ENCODE measurements at regions not wholly inside any gene's neighbourhood (a gene's known extent, or its start where the extent isn't known, plus 50 kb on each side); places are given as distances from the start of the nearest gene placed in this dataset.

DNA sequence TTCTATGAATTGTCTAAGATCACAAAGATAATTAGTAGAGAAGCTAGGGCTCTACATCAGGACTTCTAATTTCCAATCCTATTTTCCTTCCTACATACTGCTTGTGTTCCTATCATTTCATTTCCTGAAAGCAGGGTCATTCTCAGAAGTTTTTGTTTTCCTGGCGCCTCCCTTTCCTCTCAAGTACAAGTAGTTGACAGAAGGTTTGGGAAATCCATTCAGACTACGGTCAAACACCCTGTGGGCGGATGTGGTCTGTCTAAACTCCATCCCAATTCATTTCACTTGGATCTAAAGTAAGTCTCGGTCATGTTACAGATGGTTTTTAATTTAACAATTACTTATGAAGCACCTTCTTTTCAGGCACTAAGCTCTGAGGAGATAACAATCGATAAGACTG, 221.4 kb downstream of the MTERF1 start:
- ChIA-PET POLR2A (no interaction called here), CTCF (no interaction called here)
- intact Hi-C loops (cut with micrococcal nuclease; ENCODE audit: unreplicated experiment) (no loop called here), in situ Hi-C loops (cut with HindIII; ENCODE audit: low pct_unique_long_range_greater_than_20kb, low sequenced_read_pairs) (no loop called here)
- Histone ChIP-seq H3K9me3 (ENCODE audit: control insufficient read depth, insufficient read depth, low read depth, low read length) (no peaks in the 10 kb centered on the region), H3K4me1 (ENCODE audit: control insufficient read depth, insufficient read depth, low read length) (no peaks in the 10 kb centered on the region), H3K27me3 (ENCODE audit: control insufficient read depth, insufficient read depth, low read length) (no peaks in the 10 kb centered on the region), H3K36me3 (ENCODE audit: control insufficient read depth, insufficient read depth, low read length) (no peaks in the 10 kb centered on the region), H3K4me3 (ENCODE audit: low read depth in 2 of 2, low read length in 2 of 2) (no peak overlapping the region), H3K27ac (ENCODE audit: low read length) (no peak overlapping the region)
- BruUV-seq (replicated peaks) = no TSS peak
- TF ChIP-seq TCF7L2 (IDR thresholded peaks at IDR 0.05; ENCODE audit: low read depth, low read length) (no peak), SIN3A (IDR thresholded peaks at IDR 0.05; ENCODE audit: borderline replicate concordance, insufficient read depth, low read depth, low read length) (no peak)
- TF ChIP-seq, protein P1, sequence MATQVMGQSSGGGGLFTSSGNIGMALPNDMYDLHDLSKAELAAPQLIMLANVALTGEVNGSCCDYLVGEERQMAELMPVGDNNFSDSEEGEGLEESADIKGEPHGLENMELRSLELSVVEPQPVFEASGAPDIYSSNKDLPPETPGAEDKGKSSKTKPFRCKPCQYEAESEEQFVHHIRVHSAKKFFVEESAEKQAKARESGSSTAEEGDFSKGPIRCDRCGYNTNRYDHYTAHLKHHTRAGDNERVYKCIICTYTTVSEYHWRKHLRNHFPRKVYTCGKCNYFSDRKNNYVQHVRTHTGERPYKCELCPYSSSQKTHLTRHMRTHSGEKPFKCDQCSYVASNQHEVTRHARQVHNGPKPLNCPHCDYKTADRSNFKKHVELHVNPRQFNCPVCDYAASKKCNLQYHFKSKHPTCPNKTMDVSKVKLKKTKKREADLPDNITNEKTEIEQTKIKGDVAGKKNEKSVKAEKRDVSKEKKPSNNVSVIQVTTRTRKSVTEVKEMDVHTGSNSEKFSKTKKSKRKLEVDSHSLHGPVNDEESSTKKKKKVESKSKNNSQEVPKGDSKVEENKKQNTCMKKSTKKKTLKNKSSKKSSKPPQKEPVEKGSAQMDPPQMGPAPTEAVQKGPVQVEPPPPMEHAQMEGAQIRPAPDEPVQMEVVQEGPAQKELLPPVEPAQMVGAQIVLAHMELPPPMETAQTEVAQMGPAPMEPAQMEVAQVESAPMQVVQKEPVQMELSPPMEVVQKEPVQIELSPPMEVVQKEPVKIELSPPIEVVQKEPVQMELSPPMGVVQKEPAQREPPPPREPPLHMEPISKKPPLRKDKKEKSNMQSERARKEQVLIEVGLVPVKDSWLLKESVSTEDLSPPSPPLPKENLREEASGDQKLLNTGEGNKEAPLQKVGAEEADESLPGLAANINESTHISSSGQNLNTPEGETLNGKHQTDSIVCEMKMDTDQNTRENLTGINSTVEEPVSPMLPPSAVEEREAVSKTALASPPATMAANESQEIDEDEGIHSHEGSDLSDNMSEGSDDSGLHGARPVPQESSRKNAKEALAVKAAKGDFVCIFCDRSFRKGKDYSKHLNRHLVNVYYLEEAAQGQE (IDR thresholded peaks at IDR 0.05; ENCODE audit: insufficient read depth in 1 of 2, low read depth in 2 of 2, low read length in 1 of 2) = no peak
- ATAC-seq = no peak
- no peak for DNase-seq (ENCODE audit: low read depth, low spot score)

DNA sequence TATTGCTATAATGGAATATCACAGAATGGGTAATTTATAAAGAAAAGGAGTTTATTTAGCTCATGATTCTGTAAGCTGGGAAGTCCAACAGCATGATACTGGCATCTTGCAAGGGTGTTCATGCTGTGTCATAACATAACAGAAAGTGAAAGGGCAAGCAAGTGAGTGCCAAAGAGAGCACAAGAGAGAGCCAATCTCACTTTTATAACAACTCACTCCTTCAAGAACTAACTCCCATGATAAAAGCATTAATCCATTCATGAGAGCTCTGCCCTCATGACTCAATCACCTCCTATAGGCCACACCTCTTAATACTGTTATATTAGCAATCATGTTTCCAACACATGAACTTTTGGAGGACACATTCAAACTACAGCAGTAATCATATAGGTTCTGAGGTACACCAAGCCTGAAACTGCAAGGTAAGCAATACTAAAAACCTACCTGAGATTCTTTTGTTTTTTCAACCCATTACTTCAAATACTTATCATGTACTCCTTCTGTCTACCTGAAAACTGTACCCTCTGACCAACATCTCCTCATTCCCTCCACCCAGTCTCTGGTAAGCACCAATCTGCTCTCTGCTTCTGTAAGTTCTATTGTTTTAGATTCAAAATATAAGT, 219.7 kb downstream of the MTERF1 start:
- H3K4me3 ChIP-seq (ENCODE audit: low read depth in 2 of 2, low read length in 2 of 2) = no peak overlapping the region
- intact Hi-C loops (cut with micrococcal nuclease; ENCODE audit: unreplicated experiment) (no loop called here), in situ Hi-C loops (cut with HindIII; ENCODE audit: low pct_unique_long_range_greater_than_20kb, low sequenced_read_pairs) (no loop called here)
- ATAC-seq = no peak
- H3K27me3 ChIP-seq (ENCODE audit: control insufficient read depth, insufficient read depth, low read length) = no peaks in the 10 kb centered on the region
- no peak for DNase-seq (ENCODE audit: low read depth, low spot score)
- ChIA-PET CTCF (no interaction called here), POLR2A (no interaction called here)
- no TSS peak for BruUV-seq (replicated peaks)
- H3K4me1 ChIP-seq (ENCODE audit: control insufficient read depth, insufficient read depth, low read length) = no peaks in the 10 kb centered on the region
- H3K9me3 ChIP-seq (ENCODE audit: control insufficient read depth, insufficient read depth, low read depth, low read length) = no peaks in the 10 kb centered on the region
- H3K36me3 ChIP-seq (ENCODE audit: control insufficient read depth, insufficient read depth, low read length) = no peaks in the 10 kb centered on the region
- H3K27ac ChIP-seq (ENCODE audit: low read length) = no peak overlapping the region
- TF ChIP-seq POLR2AphosphoS5 (IDR thresholded peaks at IDR 0.05; ENCODE audit: low read depth, low read length) (no peak), SIN3A (IDR thresholded peaks at IDR 0.05; ENCODE audit: borderline replicate concordance, insufficient read depth, low read depth, low read length) (no peak), TCF7L2 (IDR thresholded peaks at IDR 0.05; ENCODE audit: low read depth, low read length) (no peak)
- TF ChIP-seq, protein P2, sequence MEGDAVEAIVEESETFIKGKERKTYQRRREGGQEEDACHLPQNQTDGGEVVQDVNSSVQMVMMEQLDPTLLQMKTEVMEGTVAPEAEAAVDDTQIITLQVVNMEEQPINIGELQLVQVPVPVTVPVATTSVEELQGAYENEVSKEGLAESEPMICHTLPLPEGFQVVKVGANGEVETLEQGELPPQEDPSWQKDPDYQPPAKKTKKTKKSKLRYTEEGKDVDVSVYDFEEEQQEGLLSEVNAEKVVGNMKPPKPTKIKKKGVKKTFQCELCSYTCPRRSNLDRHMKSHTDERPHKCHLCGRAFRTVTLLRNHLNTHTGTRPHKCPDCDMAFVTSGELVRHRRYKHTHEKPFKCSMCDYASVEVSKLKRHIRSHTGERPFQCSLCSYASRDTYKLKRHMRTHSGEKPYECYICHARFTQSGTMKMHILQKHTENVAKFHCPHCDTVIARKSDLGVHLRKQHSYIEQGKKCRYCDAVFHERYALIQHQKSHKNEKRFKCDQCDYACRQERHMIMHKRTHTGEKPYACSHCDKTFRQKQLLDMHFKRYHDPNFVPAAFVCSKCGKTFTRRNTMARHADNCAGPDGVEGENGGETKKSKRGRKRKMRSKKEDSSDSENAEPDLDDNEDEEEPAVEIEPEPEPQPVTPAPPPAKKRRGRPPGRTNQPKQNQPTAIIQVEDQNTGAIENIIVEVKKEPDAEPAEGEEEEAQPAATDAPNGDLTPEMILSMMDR (IDR thresholded peaks at IDR 0.05) = no peak
- TF ChIP-seq, protein P1 (IDR thresholded peaks at IDR 0.05; ENCODE audit: insufficient read depth in 1 of 2, low read depth in 2 of 2, low read length in 1 of 2) = no peak

Data from Panc1 (cell line).